ENCODE measurements at regions not wholly inside any gene's neighbourhood (a gene's known extent, or its start where the extent isn't known, plus 50 kb on each side); places are given as distances from the start of the nearest gene placed in this dataset.

GRCh38 chr7:49403844-49404243, 369.6 kb upstream of the VWC2 start (continued):
- TF ChIP-seq AFF4 (CRISPR knock-in tag; IDR thresholded peaks at IDR 0.05; ENCODE audit: borderline replicate concordance): no peak
- no peak for TF ChIP-seq ATF1 (CRISPR knock-in tag; IDR thresholded peaks at IDR 0.05)
- TF ChIP-seq IRF2 (CRISPR knock-in tag; IDR thresholded peaks at IDR 0.05; ENCODE audit: borderline replicate concordance, low read depth): no peak
- TF ChIP-seq NFE2L1 (CRISPR knock-in tag; IDR thresholded peaks at IDR 0.05): no peak
- TF ChIP-seq CTCF (IDR thresholded peaks at IDR 0.05): no peak
- no peak for TF ChIP-seq ARID4B (CRISPR knock-in tag; IDR thresholded peaks at IDR 0.05; ENCODE audit: borderline replicate concordance)
- TF ChIP-seq GABPB1 (CRISPR knock-in tag; IDR thresholded peaks at IDR 0.05): no peak
- no peak for TF ChIP-seq ZNF396 (CRISPR knock-in tag; IDR thresholded peaks at IDR 0.05; ENCODE audit: borderline replicate concordance)
- no peak for TF ChIP-seq HMGXB4 (CRISPR knock-in tag; IDR thresholded peaks at IDR 0.05)
- no peak for TF ChIP-seq NR2C2 (CRISPR knock-in tag; IDR thresholded peaks at IDR 0.05)
- no peak for TF ChIP-seq CBFB (CRISPR knock-in tag; IDR thresholded peaks at IDR 0.05; ENCODE audit: low read depth)
- no peak for TF ChIP-seq SMAD4 (CRISPR knock-in tag; IDR thresholded peaks at IDR 0.05)

- CTCF ChIA-PET: no interaction called here
- no peak overlapping the region for H3K4me3 Mint-ChIP-seq
- H3K4me1 Mint-ChIP-seq: no peaks in the 10 kb centered on the region
- ATAC-seq: no peak
- H3K27ac Mint-ChIP-seq: no peak overlapping the region
- peaks cover 15% of the 10 kb centered on the region for H3K9me3 Mint-ChIP-seq
- H3K27me3 Mint-ChIP-seq (ENCODE audit: low read depth): no peaks in the 10 kb centered on the region
- H3K36me3 Mint-ChIP-seq: 0 out of 2 replicates have a peak, but pooled peaks cover 2% of the 10 kb centered on the region
- DNase-seq (ENCODE audit: low spot score): no peak
- POLR2A ChIA-PET: no interaction called here
- TF ChIP-seq ZNF219 (CRISPR knock-in tag; IDR thresholded peaks at IDR 0.05; ENCODE audit: borderline replicate concordance) (no peak), AR (CRISPR knock-in tag; IDR thresholded peaks at IDR 0.05) (no peak), RELA (CRISPR knock-in tag; IDR thresholded peaks at IDR 0.05; ENCODE audit: borderline replicate concordance) (no peak), E2F1 (CRISPR knock-in tag; IDR thresholded peaks at IDR 0.05) (no peak), ZNF121 (CRISPR knock-in tag; IDR thresholded peaks at IDR 0.05) (no peak), CTCF (IDR thresholded peaks at IDR 0.05) (no peak), ZNF263 (CRISPR knock-in tag; IDR thresholded peaks at IDR 0.05; ENCODE audit: low read depth) (no peak)
Observed at GRCh38 chr7:49407205-49407604, 366.2 kb upstream of the VWC2 start.
